Inflammatory macrophage treated with lipopolysaccharide for 4 hours (primary cell): ENCODE measurements at regions not wholly inside any gene's neighbourhood (a gene's known extent, or its start where the extent isn't known, plus 50 kb on each side); places are given as distances from the start of the nearest gene placed in this dataset.

Experiments used
- DNase-seq: peaks from one replicate; pipeline ENCODE4 v3.0.0-alpha.2; 2020

DNA sequence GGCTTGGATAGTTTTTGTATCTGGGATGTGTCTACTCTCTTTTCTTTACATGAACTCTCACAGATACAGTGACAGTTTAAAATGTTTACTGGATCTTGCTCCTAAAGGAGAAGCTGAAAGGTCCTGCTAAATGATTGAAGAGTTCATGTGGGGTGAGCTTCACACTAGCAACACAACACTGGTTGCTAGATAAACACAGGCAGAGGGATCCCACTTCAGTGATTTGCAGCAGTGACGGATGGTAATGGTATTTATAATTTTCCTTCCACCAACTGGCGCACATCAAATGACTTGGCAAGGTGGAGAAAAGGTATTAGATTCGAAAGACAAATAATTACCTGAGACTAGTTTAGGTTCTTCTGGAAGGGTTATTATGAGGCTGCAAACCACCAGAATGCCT is 270.2 kb downstream of the TBX15 start:
- DNase-seq = no peak

DNA sequence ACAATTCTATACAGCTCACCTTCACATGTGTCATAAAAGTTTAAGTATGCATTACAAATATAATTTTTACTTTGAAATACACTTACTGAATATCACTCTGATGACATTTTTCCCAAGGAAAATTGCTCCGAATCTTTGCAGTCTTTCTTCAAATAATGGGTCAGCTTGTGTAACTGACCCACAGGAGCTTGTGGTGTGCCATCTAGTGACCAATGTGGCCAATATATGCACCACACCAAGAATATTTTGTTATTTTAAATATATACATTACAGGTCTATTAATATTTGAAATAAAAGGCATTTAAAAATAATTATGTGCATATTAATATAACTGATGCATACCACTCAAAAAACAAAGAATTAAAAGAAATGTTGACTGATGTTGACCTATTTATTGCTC is 271.4 kb downstream of the TBX15 start:
- no peak for DNase-seq

DNA sequence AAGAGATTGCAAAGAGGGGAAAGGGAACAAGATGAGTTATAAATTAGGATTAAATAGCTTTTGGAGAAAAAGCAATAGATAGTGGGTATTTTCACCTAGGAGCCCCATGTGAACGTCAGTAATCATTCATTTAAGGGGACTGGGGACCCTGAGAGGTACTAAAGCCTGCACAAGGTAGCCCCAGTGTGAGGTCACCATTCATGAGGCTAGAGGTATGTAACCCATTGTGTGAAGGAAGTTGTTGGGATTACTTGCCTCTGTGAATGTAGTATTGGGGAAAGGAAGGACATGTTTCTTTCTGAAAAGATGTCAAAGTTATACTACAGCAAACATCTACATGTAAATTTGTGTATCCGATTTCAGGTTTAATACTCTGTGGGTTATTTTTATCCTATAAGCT is 276.8 kb downstream of the TBX15 start:
- no peak for DNase-seq

DNA sequence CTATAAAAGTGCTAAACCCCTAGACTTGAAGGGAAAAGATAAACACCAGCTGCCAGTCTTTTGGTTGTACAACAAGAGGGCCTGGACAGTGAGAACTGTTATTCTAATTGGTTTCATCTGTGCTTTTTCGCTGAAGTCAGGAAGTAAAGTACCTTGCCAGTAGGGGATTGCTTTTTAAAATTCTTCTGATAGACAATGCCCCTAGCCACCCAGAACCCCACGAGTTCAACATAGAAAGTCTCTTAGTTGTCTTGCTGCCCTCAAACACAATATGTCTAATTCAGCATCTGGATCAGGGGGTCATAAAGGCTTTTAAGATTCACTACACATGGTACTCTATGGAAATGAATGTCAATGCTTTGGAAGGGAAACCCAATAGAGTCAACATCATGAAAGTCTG is 289.2 kb downstream of the TBX15 start:
- no peak for DNase-seq

DNA sequence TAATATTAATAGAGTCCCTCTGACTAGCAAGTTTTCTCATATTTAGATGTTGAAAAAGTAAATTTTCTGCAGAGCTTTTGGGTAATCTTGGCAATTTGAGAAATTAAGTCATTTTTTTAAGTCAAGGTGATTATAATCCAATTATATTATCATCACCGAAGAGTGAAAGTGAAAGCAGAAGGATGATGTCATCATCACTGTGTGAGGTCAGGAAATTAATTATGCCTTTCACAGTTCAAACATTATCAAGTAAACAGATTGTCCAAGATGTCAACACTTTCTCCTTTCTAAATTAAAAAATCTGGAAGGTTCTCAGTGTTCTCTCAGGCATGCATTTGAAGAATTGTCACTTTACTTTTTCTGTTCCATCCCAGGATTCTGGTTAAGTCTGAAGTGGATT is 296.0 kb downstream of the TBX15 start:
- no peak for DNase-seq

DNA sequence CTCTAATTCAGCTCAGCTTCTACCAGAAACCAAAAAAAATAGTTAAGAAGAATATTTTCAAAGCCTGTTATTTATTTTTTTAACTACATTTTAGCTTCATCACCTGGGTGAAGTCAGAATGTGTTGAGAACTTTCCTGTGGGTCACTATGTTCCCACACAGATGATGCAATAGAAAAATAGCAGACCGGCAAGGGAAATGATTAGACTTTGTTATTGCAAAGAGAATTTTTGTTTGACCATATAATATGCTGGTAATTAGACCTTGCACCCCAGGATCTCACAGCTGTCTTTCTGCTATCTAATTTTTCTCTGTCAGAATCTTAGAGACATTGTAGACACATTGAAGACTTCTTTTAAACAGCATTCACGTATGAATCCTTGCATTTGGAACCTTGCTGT is 299.3 kb downstream of the TBX15 start:
- no peak for DNase-seq

DNA sequence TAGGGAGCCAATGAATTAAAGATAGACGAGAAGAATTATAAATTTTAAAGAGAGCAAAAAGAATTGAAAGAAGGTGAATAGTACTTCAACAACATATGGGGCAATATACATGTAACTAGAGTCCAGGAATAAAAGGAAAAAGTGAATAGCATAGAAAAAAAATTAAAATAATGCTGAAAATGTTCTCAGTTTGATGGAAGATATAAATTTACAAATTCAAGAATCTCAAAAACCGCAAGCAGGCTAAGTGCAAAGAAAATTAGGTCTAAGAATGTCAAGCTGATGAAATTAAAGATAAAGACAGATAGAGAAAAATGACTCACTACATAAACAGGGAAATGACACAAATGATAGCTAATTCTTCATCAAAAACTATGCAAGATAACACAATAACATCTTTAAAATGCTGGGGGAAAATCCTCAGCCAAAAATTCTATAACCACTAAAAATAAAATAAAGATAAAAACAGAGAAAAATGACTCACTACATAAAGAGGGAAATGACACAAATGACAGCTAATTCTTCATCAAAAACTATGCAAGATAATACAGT is 326.3 kb downstream of the TBX15 start:
- no peak for DNase-seq

DNA sequence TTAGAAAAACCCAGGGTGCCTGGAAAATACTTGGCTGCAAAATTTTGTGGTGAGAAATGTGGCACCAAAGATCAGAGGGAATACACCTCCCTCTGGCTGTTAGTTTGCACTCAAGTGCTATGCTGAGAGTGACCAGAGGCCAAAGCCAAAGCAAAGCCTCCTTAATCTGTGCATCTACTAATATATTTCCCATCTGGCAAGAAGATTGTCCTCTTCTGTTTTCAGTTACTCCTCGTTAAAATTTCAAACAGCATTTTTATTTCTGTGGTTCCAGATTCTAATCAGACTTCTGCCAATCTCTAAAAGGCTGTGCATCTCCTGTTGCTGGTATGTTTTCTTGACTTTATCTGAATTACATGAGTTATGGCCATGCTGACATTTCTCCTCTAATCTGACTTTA is 327.4 kb downstream of the TBX15 start:
- DNase-seq = no peak

DNA sequence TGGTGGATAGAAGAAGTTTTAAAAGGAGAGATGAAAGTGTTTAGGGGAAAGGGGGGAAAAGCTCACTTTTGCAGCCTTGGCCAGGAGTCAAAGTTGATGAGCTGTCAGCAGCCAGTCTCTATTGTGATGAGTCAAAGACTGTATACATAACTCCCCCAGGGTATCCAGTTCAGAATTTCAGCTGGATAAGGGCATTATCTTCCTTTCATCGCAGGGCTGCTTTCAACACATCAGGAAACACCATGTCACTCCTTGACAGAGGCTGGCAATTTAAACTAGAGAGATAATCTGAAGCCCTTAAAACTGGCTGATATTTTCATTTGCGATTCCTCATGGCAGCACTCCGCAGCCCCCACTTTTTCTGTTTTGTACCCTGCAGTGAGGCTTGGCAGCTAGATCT is 328.5 kb downstream of the TBX15 start:
- DNase-seq = no peak

DNA sequence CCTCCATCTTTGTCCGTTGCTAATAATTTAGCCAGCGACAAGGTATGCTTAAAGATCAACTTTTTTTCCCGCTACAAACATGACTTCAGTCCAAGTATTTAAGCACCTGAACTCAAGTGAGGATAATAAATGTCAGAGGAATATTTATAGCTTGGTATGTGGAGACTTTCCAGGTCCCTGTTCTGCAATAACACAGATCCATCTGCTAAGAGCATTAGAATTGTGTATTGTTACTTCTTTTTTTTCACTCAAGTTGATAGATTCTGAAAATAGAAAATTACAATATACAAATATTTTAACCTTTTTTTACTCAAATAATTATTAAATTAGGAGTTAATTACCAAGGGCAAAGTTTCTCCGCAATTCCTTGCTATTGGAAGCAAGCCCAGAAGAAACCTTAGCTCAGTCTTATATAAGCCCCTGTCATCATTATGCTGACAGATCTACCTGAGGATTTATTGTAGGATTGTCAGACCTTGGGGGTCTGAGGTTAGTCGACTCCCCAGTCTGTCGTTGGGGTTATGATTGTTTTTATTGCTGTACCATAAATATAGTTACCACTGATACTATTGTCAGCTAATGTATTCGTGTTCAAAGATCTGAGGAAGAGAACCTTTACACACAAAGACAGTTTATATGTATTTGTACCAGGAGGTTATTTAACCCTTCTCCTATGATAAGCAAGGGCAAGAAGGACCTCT is 337.9 kb downstream of the TBX15 start:
- DNase-seq = no peak

DNA sequence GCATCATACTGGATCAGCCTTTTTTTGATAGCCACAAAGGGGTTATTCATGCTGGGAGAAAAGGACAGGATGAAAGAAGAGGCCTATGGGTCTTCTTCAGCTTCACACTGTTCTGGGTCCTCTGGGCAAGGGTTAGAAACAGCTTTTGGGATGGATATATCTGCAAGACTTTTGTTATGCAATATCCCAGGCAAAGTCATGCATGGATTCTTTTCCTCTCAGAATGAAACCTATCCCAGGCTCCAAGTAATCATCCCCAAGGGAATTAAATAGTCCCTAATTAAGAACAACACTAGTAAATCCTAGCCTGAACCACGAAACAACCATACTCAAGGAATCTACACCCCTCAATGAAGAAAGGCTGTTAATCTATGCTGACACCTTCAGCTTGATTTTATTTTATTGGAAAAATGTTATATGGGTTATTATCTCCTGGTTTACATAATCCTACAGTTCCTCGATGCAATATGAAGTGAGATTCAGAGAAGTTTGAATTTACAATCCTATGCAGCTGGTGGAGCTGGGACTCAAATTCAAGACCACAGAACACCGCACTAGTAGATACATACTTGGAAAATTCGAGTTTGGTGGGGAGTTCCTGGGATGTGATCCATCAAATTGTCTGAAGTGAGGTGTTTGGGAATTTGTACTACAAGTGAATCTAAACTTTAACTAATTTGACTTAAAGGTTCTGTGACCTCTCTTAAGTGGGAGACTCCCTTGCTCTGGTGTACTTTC is 338.6 kb downstream of the TBX15 start:
- no peak for DNase-seq

DNA sequence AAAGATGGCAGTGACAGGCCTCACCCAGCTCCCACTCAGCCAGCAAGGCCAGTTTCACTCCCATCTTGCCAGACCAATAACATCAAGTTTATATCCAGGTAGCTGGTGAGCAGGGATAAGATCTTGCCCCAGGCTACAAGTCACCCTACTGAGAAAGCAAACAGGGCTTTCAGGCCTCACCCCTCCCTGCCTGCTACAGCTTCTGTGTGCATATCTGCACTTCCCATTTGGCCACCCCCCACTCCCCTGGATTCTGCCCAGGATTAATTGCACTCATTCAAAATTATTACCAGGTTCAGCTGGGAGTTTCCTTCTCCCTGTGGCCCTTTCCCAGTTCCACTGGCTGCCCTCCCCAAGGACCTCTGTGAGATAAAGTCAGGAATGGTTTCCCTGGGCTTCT is 352.1 kb downstream of the TBX15 start:
- DNase-seq = no peak

DNA sequence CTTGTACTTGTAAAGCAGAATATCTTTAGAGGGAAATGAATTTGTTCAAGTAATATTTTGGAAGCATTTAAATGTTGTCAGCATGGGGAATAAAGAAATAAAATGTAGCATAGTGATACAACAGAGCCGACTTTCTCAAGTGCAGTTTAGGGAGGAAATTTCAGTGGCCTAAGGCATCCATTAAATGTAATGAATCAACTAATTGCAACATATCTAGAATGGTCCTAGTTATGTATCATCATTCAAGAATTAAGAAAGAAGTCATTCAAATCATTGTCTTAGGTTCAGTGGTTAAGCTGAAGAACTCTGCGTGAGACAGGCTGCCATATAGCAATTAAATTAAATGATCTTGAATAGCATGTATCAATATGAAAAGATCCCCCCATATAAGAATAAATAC is 360.7 kb downstream of the TBX15 start:
- no peak for DNase-seq

DNA sequence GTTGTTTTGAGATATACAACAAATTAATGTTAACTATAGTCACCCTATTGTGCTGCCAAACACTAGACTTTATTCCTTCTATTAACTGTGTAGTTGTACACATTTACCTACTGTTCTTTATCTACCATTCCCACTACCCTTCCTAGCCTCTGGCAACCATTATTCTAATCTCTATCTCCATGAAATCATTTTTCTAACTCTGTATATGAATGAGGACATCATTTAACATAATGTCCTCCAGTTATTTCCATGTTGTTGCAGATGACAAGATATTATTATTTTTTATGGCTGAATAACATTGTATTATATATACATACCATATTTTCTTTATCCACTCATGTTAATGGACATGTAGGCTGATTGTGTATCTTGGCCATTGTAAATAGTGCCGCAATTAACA is 366.3 kb downstream of the TBX15 start:
- DNase-seq = no peak

DNA sequence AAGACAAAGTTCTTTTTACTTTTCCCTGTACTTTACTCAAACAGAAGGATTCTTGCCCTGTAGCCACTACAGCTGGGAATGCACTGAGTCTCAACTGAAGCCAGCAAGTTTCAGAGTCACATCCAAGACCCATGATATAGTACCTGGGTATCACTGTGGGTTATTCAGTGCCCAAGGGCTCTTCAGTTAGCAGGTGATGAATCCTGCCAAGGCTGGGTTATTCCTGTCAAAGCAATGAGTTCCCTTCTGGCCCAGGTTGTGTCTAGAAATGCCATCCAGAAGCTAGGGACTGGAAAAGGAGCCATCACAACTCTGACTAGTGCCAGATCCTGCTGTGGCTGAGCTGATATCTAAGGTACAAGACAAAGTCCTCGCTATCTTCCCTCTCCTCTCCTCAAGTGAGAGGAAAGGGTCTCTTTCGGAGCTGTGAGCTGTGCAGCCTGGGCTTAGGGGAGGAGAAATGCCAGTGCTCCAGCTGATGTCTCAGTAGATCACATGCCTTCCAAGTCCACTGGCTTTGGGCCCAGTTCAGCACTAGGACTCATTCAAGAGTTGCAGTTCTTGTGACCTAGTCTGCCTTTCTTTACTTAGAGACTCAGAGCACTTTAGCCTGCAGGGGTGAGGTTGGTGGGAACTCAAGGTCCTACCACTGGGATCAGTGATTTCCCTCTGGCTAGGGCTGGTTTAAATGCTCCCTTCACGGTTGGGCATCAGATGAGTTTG is 369.4 kb downstream of the TBX15 start:
- no peak for DNase-seq

DNA sequence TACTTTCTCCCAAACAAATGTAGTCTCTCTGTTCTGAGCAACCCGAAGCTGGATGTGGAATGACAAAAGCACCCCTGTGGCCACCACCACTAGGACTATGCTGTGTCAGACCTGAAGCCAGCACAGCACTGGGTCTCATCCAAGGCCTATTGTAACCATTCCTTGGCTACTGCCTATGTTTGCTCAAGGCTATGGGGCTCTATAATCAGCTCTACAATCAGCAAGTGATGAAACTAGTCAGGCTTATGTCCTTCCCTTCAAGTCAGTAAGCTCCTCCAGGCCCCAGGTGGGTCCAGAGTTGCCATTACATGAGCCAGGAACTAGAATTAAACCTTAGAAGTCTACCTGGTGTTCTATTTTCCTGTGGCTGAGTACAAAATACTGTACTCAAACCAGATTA is 370.2 kb downstream of the TBX15 start:
- DNase-seq = no peak

DNA sequence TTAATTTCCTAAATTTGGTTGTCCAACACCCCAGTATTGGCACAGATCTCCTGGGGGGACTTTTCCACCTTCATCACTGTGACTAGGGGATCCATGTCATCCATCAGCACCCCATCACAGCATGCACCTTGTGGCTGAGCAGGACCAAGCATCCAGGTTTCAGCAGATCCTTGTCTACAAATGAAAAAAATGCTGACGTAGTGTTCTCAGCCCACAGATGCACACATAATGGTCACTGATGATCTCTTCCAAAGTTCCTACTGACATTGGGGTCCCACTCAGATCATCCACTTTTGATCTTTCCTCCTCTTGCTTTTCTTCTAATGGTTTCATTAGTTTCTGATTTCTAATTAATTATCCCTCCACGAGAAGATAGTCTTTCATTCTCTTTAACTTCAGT is 373.1 kb downstream of the TBX15 start:
- DNase-seq = no peak

DNA sequence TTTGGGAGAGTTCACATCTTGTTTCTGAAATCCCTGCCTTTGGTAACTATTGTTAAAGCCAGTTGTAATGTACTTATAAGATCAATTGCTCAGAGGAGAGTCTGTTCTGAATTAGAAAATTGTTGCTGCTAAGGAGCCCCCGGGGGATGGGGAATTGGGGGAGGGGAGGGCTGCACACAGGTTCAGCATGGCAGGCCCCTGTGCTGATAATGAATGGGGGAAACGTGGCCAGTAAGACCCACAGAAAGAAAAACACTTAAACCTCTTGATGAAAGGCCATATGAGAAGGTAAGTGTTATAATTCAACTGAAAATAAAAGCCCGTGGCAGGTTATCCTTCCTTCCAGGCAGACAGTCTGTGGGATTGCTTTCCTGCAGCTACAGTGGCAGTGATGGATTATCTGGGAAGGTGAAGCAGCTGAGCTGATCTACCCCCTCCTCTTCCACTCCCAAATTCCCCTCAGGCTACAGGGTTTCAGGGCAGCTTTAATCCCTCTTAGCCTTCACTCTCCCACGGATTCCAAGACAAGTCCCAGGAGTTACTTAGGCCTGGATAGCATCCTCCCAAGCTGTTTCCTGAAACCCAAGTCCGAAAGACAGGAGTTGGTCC is 398.8 kb downstream of the TBX15 start:
- DNase-seq = no peak

DNA sequence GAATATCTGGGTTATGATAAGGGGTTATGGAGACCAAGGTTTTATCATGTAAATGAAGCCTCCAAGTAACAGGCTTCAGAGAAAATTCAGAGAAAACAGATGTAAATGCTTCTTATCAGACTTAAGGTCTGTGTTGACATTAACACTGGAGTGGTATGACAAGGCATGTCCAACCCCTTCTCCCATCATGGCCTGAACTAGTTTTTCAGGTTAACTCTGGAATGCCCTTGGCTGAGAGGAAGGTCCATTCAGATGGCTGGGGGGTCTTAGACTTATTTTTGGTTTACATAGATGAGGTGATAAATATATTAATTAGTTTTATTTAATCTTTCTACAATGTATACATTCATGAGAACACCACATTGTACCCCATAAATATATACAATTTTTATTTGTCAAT is 399.6 kb downstream of the TBX15 start:
- no peak for DNase-seq

DNA sequence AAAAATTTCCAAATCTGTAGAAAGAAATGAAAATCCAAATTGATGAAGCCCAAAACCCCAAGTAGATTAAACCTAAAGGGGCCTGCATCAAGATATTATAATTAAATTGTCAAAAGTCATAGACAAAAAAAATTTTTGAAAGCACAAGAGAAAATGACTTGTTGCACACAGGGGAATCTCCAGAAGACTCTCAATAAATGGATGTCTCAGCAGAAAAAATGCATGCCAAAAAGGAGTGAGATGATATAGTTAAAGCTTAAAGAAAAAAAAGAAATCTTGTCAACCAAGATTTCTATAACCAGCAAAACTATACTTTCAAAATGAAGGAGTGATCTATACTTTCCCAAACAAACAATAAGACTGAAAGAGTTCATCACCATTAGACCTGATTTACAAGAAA is 393.2 kb upstream of the SPAG17 start:
- no peak for DNase-seq

DNA sequence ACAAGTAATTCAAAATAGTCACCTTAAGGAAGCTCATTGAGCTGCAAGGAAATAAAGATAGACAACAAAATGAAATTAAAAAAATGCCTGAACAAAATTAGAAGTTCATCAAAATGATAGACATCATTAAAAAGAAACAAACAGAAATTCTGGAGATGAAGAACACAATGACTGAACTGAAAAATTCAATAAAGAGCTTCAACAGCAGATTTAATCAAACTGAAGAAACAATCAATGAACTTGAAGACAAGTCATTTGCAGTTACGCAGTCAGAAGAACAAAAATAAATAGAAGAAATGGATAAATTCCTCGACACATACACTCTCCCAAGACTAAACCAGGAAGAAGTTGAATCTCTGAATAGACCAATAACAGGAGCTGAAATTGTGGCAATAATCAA is 390.0 kb upstream of the SPAG17 start:
- no peak for DNase-seq

DNA sequence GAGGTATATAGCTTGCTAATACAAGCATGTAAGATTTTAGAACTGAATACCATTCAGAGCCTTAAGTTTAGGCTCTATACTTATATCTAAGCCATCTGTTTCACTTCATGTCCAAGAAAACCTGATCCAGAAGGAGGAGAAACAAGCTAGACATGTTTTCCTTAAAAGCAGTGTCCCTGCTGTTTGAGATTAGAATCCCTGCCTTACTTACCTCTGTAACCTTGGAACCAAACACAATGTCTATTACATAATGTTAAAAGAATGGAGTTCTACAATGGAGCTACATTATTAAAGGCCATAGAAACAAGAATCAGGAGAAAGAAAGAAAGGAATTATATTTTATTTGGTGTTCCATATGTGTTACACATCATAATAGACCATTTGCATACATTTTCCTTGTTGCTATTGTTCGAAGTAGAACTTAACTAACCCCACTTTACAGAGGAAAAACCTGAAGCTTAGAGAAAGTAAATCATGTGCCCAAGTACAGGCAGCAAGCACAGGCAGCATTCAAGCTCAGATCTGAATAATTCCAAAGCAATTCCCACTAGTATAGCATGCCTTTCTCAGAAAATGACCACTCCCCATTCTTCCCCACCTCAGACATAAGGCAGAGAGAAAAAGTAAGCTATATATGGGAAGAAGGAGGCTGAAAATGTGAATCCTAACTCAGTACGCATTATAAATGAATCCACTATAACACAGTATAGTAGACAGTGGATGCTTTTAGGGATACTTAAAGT is 380.1 kb upstream of the SPAG17 start:
- no peak for DNase-seq
